ENCODE measurements at regions not wholly inside any gene's neighbourhood (a gene's known extent, or its start where the extent isn't known, plus 50 kb on each side); places are given as distances from the start of the nearest gene placed in this dataset.

DNA sequence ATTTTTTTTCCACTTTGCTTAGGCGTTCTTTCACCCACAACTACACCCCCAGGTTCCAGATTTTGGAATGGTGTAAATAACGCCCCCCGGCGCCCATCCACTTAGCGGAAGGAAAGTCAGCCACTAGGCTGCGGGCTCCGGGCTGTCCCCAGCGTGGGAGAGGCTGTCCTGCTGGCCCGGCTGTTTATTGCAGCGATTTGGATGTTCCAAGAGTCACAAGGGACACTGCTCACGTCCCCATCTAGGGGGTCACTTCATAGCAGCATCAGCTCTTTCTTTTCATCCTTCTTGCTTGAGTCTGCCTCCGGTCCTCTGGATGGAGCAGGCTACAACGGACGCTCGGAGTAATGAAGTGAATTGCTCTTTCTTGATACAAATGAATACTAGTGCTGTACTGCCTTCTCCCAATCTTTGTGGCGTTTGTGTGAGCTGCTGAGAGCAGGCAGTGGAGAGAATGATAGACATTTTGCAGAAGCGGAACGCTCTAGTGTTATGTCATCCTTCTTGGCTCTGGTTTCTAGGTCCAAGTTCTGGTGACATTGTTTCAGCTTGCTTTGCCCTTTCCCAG, 50.7 kb upstream of the PAIP2B start:
- H3K27me3 ChIP-seq = no peaks in the 10 kb centered on the region

GRCh38 chr2:71277147-71277475, 50.2 kb upstream of the PAIP2B start:
- no peak for DNase-seq
- Histone ChIP-seq H3K36me3 (no peaks in the 10 kb centered on the region), H3K27me3 (no peaks in the 10 kb centered on the region), H3K27ac (no peak overlapping the region), H3K4me1 (ENCODE audit: insufficient read depth) (no peaks in the 10 kb centered on the region), H3K9me3 (no peaks in the 10 kb centered on the region), H3K4me3 (peak overlapping the region; percentile 36)
- 4 to 8% (median 4%) methylated on average over 5 of the region's 5 CpGs for WGBS, 3 donors
- TF ChIP-seq EP300 (IDR thresholded peaks at IDR 0.05) = no peak
- TF ChIP-seq, protein P1, sequence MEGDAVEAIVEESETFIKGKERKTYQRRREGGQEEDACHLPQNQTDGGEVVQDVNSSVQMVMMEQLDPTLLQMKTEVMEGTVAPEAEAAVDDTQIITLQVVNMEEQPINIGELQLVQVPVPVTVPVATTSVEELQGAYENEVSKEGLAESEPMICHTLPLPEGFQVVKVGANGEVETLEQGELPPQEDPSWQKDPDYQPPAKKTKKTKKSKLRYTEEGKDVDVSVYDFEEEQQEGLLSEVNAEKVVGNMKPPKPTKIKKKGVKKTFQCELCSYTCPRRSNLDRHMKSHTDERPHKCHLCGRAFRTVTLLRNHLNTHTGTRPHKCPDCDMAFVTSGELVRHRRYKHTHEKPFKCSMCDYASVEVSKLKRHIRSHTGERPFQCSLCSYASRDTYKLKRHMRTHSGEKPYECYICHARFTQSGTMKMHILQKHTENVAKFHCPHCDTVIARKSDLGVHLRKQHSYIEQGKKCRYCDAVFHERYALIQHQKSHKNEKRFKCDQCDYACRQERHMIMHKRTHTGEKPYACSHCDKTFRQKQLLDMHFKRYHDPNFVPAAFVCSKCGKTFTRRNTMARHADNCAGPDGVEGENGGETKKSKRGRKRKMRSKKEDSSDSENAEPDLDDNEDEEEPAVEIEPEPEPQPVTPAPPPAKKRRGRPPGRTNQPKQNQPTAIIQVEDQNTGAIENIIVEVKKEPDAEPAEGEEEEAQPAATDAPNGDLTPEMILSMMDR (IDR thresholded peaks at IDR 0.05) = no peak
- no peak for TF ChIP-seq POLR2A (IDR thresholded peaks at IDR 0.05)
- intact Hi-C loops (cut with DNase I) = no loop called here

More for the DNA sequence above, 50.7 kb upstream of the PAIP2B start:
- Histone ChIP-seq H3K4me3 (no peak overlapping the region), H3K27ac (no peak overlapping the region), H3K9me3 (no peaks in the 10 kb centered on the region), H3K36me3 (no peaks in the 10 kb centered on the region), H3K4me1 (ENCODE audit: insufficient read depth) (no peaks in the 10 kb centered on the region)
- TF ChIP-seq POLR2A (IDR thresholded peaks at IDR 0.05) = no peak
- TF ChIP-seq, protein P1 (IDR thresholded peaks at IDR 0.05) = no peak
- no peak for TF ChIP-seq EP300 (IDR thresholded peaks at IDR 0.05)
- 5 to 6% (median 5%) methylated on average over 18 of the region's 18 CpGs for WGBS, 3 donors
- DNase-seq = peak in 1 of 5 donors; percentile 20
- intact Hi-C loops (cut with DNase I) = no loop called here

DNA sequence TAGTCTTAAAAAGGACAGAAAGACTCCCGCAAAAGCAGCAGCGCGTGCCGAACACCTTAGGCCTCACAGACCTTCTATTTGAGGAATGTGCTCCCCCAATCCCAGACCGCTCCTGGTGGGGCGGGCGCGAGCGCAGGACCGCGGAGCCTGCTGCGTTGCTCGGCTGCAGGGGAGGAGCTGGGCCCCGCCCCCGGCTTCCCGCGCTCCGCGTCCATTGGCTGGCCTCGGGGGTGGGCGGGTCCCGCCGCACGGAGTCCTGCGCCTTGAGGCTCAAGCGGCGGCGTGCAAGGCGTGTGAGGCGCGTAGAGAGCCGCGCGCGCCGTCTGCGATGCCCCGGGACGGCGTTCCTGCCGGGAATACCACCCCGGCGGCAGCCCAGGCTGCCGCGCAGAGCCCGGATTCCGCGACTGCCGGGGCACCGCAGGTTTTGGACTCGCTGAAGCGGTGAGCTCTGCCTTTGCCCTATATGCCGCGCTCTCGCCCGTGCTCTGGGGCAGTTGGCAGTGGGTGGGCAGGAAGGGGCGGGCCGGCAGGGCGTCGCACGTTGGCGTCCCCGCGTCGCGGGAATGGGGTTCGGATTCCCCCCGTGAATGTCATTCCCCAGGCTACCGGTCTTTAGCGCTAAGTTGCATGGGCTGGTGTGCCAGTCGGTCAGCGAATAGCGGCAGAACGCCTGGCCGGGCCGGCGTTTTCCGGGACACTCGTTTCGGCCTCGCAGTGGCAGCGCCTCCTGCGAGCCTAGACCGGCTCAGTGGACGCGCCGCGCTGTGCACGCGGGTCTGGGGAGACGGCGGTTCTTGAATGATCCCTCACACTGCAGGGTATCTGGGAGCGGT, 49.6 kb upstream of the PAIP2B start:
- no peaks in the 10 kb centered on the region for H3K4me1 ChIP-seq (ENCODE audit: insufficient read depth)
- DNase-seq = peak; percentile 62 to 83 (median 68)
- no peaks in the 10 kb centered on the region for H3K9me3 ChIP-seq
- TF ChIP-seq, protein P1 (IDR thresholded peaks at IDR 0.05) = no peak
- TF ChIP-seq EP300 (IDR thresholded peaks at IDR 0.05) (no peak), POLR2A (IDR thresholded peaks at IDR 0.05) (no peak)
- H3K27me3 ChIP-seq = no peaks in the 10 kb centered on the region
- intact Hi-C loops (cut with DNase I) = loop anchor here in 1 of 4 donors (1.0 kb wide), 1 partner anchor 49 kb away; the partner anchor contains the start of gene PAIP2B
- H3K4me3 ChIP-seq = peak overlapping the region; percentile 36
- H3K36me3 ChIP-seq = no peaks in the 10 kb centered on the region
- no peak overlapping the region for H3K27ac ChIP-seq
- WGBS, 3 donors = 1 to 2% (median 1%) methylated on average over 68 to 93 of the region's 93 CpGs
